ENCODE measurements at regions not wholly inside any gene's neighbourhood (a gene's known extent, or its start where the extent isn't known, plus 50 kb on each side); places are given as distances from the start of the nearest gene placed in this dataset.

- POLR2A ChIA-PET: no interaction called here
- no peak for DNase-seq (ENCODE audit: extremely low spot score)
- CTCF ChIA-PET: no interaction called here
- no peak for TF ChIP-seq CTCF (IDR thresholded peaks at IDR 0.05; ENCODE audit: control extremely low read depth, extremely low read depth, low read depth, missing control alignments)
These were observed 93.1 kb upstream of the TLE1 start for GRCh38 chr9:81782313-81782995.

- DNase-seq (ENCODE audit: extremely low spot score): no peak
- TF ChIP-seq CTCF (IDR thresholded peaks at IDR 0.05; ENCODE audit: control extremely low read depth, extremely low read depth, low read depth, missing control alignments): no peak
- POLR2A ChIA-PET: no interaction called here
- CTCF ChIA-PET: no interaction called here
These were observed 98.6 kb upstream of the TLE1 start for GRCh38 chr9:81787747-81788632.

GRCh38 chr9:81789721-81790120, 100.4 kb upstream of the TLE1 start:
- DNase-seq (ENCODE audit: extremely low spot score): no peak
- no peak for TF ChIP-seq CTCF (IDR thresholded peaks at IDR 0.05; ENCODE audit: control extremely low read depth, extremely low read depth, low read depth, missing control alignments)
- ChIA-PET CTCF (no interaction called here), POLR2A (no interaction called here)

- ChIA-PET POLR2A (no interaction called here), CTCF (no interaction called here)
- TF ChIP-seq CTCF (IDR thresholded peaks at IDR 0.05; ENCODE audit: control extremely low read depth, extremely low read depth, low read depth, missing control alignments): no peak
- no peak for DNase-seq (ENCODE audit: extremely low spot score)
These were observed 100.8 kb upstream of the TLE1 start for GRCh38 chr9:81790166-81790565.

- DNase-seq (ENCODE audit: extremely low spot score): no peak
- ChIA-PET POLR2A (no interaction called here), CTCF (no interaction called here)
- no peak for TF ChIP-seq CTCF (IDR thresholded peaks at IDR 0.05; ENCODE audit: control extremely low read depth, extremely low read depth, low read depth, missing control alignments)
These were observed 101.7 kb upstream of the TLE1 start for GRCh38 chr9:81791076-81791475.

- ChIA-PET CTCF (no interaction called here), POLR2A (no interaction called here)
These were observed 109.3 kb upstream of the TLE1 start for GRCh38 chr9:81798606-81799005.

More at GRCh38 chr9:81798606-81799005, 109.3 kb upstream of the TLE1 start:
- no peak for DNase-seq (ENCODE audit: extremely low spot score)
- TF ChIP-seq CTCF (IDR thresholded peaks at IDR 0.05; ENCODE audit: control extremely low read depth, extremely low read depth, low read depth, missing control alignments): no peak

Data from GM10248 (cell line).